Liver (tissue), 8 donors: ENCODE measurements at regions not wholly inside any gene's neighbourhood (a gene's known extent, or its start where the extent isn't known, plus 50 kb on each side); places are given as distances from the start of the nearest gene placed in this dataset.
"Not testable (repeated sequence)": the region's sequence is repeated elsewhere in the genome, so short reads cannot be mapped to it uniquely, and the experiment has no call there.

Source experiments
- DNase-seq: peaks from one replicate; pipeline ENCODE4 v3.0.0-alpha.2; 2017; ENCODE audit warnings: low spot score
- H3K27ac ChIP-seq, 2 donors: one replicate each; pipeline ENCODE4 v1.7.0; 2013; ENCODE audit warnings: inconsistent platforms in 2 of 2, low read length in 2 of 2, control low read depth in 1 of 2, low read depth in 1 of 2, mild to moderate bottlenecking in 1 of 2
- H3K27me3 ChIP-seq, 4 donors: one replicate each; pipeline versions ENCODE4 v1.6.1 to v1.7.0; 2013; ENCODE audit warnings: low read length in 3 of 4, inconsistent platforms in 1 of 4, mild to moderate bottlenecking in 1 of 4, moderate library complexity in 1 of 4; ENCODE audit not compliant: control insufficient read depth in 4 of 4, insufficient read depth in 4 of 4
- H3K36me3 ChIP-seq, 4 donors: one replicate each; pipeline versions ENCODE4 v1.6.1 to v1.7.0; 2013; ENCODE audit warnings: low read length in 3 of 4, mild to moderate bottlenecking in 3 of 4, low read depth in 1 of 4, moderate library complexity in 1 of 4; ENCODE audit not compliant: control insufficient read depth in 4 of 4, insufficient read depth in 3 of 4
- H3K4me1 ChIP-seq, 4 donors: one replicate each; pipeline versions ENCODE4 v1.6.1 to v1.7.0; 2013; ENCODE audit warnings: low read length in 3 of 4, mild to moderate bottlenecking in 3 of 4, moderate library complexity in 1 of 4; ENCODE audit not compliant: control insufficient read depth in 4 of 4, insufficient read depth in 4 of 4
- H3K4me3 ChIP-seq, 3 donors: one replicate each; pipeline versions ENCODE4 v1.6.1 to v1.7.0; 2013; ENCODE audit warnings: low read length in 3 of 3, control low read depth in 1 of 3, low read depth in 1 of 3, mild to moderate bottlenecking in 1 of 3
- H3K9ac ChIP-seq, 2 donors: one replicate each; pipeline ENCODE4 v1.7.0; 2013; ENCODE audit warnings: low read length in 2 of 2, mild to moderate bottlenecking in 2 of 2, moderate library complexity in 2 of 2, control low read depth in 1 of 2, low read depth in 1 of 2
- H3K9me3 ChIP-seq, 4 donors: one replicate each; pipeline versions ENCODE4 v1.6.1 to v1.7.0; 2013; ENCODE audit warnings: low read length in 3 of 4; ENCODE audit not compliant: control insufficient read depth in 4 of 4
- CTCF ChIP-seq: fragments of 150-350 bp; IDR thresholded peaks from 2 replicates; pipeline ENCODE4 v1.5.1; 2017; ENCODE audit warnings: improper control_type of control experiment, low read depth, low read length; ENCODE audit not compliant: missing input control
- EGR1 ChIP-seq, 2 donors: IDR thresholded peaks; 2 replicates each; pipeline ENCODE4 v1.6.1; 2016 to 2018; ENCODE audit warnings: antibody characterized with exemption in 2 of 2, low read depth in 2 of 2
- FOXA1 ChIP-seq: IDR thresholded peaks from 2 replicates; pipeline ENCODE4 v1.6.1; 2016; ENCODE audit warnings: antibody characterized with exemption
- FOXA2 ChIP-seq: IDR thresholded peaks from 2 replicates; pipeline ENCODE4 v1.6.1; 2016; ENCODE audit warnings: antibody characterized with exemption
- GABPA ChIP-seq, 2 donors: IDR thresholded peaks in 1 of 2; conservative IDR thresholded peaks in 1 of 2; 2 replicates each; pipeline ENCODE4 v1.6.1; 2016; ENCODE audit warnings: antibody characterized with exemption in 2 of 2, mild to moderate bottlenecking in 1 of 2, moderate library complexity in 1 of 2
- HNF4A ChIP-seq, 2 donors: conservative IDR thresholded peaks; 2 replicates each; pipeline ENCODE4 v1.6.1; 2016; ENCODE audit warnings: antibody characterized with exemption in 2 of 2, mild to moderate bottlenecking in 2 of 2
- HNF4G ChIP-seq: IDR thresholded peaks from 2 replicates; pipeline ENCODE4 v1.6.1; 2016; ENCODE audit warnings: antibody characterized with exemption
- JUND ChIP-seq, 2 donors: IDR thresholded peaks; 2 replicates each; pipeline ENCODE4 v1.6.1; 2016; ENCODE audit warnings: antibody characterized with exemption in 2 of 2
- NR2F2 ChIP-seq: IDR thresholded peaks from 2 replicates; pipeline ENCODE4 v1.6.1; 2016; ENCODE audit warnings: antibody characterized with exemption
- RAD21 ChIP-seq, 2 donors: IDR thresholded peaks; 2 replicates each; pipeline ENCODE4 v1.6.1; 2016; ENCODE audit warnings: antibody characterized with exemption in 2 of 2, mild to moderate bottlenecking in 2 of 2
- RXRA ChIP-seq, 2 donors: IDR thresholded peaks; 2 replicates each; pipeline ENCODE4 v1.6.1; 2017 to 2018; ENCODE audit warnings: antibody characterized with exemption in 2 of 2, mild to moderate bottlenecking in 1 of 2
- SP1 ChIP-seq: IDR thresholded peaks from 2 replicates; pipeline ENCODE4 v1.6.1; 2018; ENCODE audit warnings: antibody characterized with exemption, mild to moderate bottlenecking
- TAF1 ChIP-seq: conservative IDR thresholded peaks from 2 replicates; pipeline ENCODE4 v1.6.1; 2016; ENCODE audit warnings: antibody characterized with exemption, mild to moderate bottlenecking
- YY1 ChIP-seq: IDR thresholded peaks from 2 replicates; pipeline ENCODE4 v1.6.1; 2016; ENCODE audit warnings: antibody characterized with exemption, mild to moderate bottlenecking
- WGBS: extraction: QIAGEN DNeasy Blood & Tissue Kit; methylation state at CpG from one replicate; pipeline ENCODE4 v1.1.7; 2013; 5-methylcytosine and 5-hydroxymethylcytosine counted together
- TF ChIP-seq, protein P1 (sequence below): IDR thresholded peaks from 2 replicates; pipeline ENCODE4 v1.6.1; 2016; ENCODE audit warnings: antibody characterized with exemption
- donor health status: healthy.
- donor health status: healthy.
- donor health status: healthy.
- donor health status: healthy.
- donor health status: healthy.

GRCh38 chr7:24171951-24172350, 112.0 kb upstream of the NPY start:
- not testable (repeated sequence) for H3K4me3 ChIP-seq, H3K36me3 ChIP-seq, H3K27me3 ChIP-seq, DNase-seq, H3K27ac ChIP-seq, H3K9me3 ChIP-seq, H3K9ac ChIP-seq, H3K4me1 ChIP-seq
- 73% methylated on average over 9 of the region's 9 CpGs for WGBS

DNA sequence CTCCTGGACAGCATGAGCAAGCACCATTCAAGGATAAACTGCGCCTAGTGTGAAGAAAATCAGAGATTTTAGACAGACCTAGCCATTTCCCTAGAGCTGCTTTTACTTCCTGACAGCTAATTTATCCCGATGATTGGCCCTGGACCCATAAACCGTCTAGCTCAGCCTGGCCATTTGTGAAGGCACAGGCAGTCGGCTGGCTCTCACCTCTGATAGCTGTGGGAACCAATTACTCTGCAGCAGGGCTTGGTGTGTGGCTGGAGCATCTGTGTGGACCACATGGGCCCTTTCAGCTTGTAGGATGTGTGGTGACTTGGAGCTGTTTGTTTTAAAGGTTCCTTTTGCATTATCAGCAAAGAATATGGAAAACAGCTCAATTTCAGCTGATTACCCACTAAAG, 111.1 kb upstream of the NPY start:
- no peaks in the 10 kb centered on the region for H3K27me3 ChIP-seq
- H3K27ac ChIP-seq, result no peak overlapping the region
- no peaks in the 10 kb centered on the region for H3K9me3 ChIP-seq
- H3K36me3 ChIP-seq, result no peaks in the 10 kb centered on the region
- no peaks in the 10 kb centered on the region for H3K4me1 ChIP-seq
- no peak for DNase-seq
- TF ChIP-seq TAF1 (no peak), JUND (IDR thresholded peaks at IDR 0.05) (no peak), SP1 (no peak), HNF4A (conservative IDR thresholded peaks at IDR 0.05) (no peak), EGR1 (IDR thresholded peaks at IDR 0.05; ENCODE audit: low read depth in 2 of 2) (no peak)
- H3K9ac ChIP-seq, result no peak overlapping the region
- WGBS, result 69% methylated on average over 4 of the region's 4 CpGs
- no peak overlapping the region for H3K4me3 ChIP-seq

DNA sequence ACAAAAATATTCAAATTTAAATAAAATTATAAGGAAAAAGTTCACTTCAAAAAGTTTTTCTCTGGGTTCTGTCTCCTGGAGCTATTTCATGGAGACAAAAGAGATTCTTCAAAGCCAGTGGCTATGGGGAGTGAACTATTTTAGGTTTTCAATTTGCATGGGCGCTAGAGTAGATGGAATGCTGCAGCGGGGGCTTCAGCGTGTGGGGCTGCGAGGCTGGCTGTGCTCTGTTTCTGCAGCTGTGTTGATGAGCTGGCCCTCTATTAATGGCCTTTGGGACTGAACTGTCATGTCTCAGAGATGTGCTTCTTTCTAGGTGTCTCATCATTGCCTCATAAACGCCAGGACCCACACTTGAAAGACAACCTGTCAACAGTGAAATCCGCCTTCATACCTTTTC, 108.4 kb upstream of the NPY start:
- DNase-seq, result no peak
- Histone ChIP-seq H3K27ac (no peak overlapping the region), H3K9me3 (no peaks in the 10 kb centered on the region), H3K4me1 (no peaks in the 10 kb centered on the region), H3K27me3 (no peaks in the 10 kb centered on the region), H3K9ac (no peak overlapping the region), H3K36me3 (no peaks in the 10 kb centered on the region), H3K4me3 (no peak overlapping the region)
- WGBS, result 84% methylated on average over 6 of the region's 6 CpGs
- TF ChIP-seq TAF1 (no peak), GABPA (IDR thresholded peaks at IDR 0.05 in 1 of 2, conservative IDR thresholded peaks at IDR 0.05 in 1 of 2) (no peak), FOXA1 (no peak), YY1 (no peak), SP1 (no peak), NR2F2 (no peak), RAD21 (IDR thresholded peaks at IDR 0.05) (no peak), HNF4G (no peak), CTCF (no peak), FOXA2 (no peak), RXRA (IDR thresholded peaks at IDR 0.05) (no peak), JUND (IDR thresholded peaks at IDR 0.05) (no peak)
- TF ChIP-seq, protein P1, sequence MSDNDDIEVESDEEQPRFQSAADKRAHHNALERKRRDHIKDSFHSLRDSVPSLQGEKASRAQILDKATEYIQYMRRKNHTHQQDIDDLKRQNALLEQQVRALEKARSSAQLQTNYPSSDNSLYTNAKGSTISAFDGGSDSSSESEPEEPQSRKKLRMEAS, result no peak
